Effector memory CD4-positive, alpha-beta T cell (primary cell): ENCODE measurements at regions not wholly inside any gene's neighbourhood (a gene's known extent, or its start where the extent isn't known, plus 50 kb on each side); places are given as distances from the start of the nearest gene placed in this dataset.

Experiments used
- DNase-seq, 3 donors: peaks; one replicate each; pipeline ENCODE4 v3.0.0-alpha.2; 2020
- H3K27ac ChIP-seq: 2 replicates; pipeline ENCODE4 v1.7.0; 2013; ENCODE audit warnings: mild to moderate bottlenecking, low read length, moderate library complexity; ENCODE audit not compliant: insufficient read depth, poor library complexity, severe bottlenecking
- H3K27me3 ChIP-seq: replicated peaks from 2 replicates; pipeline ENCODE4 v1.7.0; 2013; ENCODE audit warnings: mild to moderate bottlenecking, low read length; ENCODE audit not compliant: insufficient read depth, control insufficient read depth, poor library complexity, severe bottlenecking
- H3K36me3 ChIP-seq: 2 replicates; pipeline ENCODE4 v1.7.0; 2013; ENCODE audit warnings: mild to moderate bottlenecking, low read length, moderate library complexity; ENCODE audit not compliant: control insufficient read depth, insufficient read depth
- H3K4me1 ChIP-seq: 2 replicates; pipeline ENCODE4 v1.7.0; 2013; ENCODE audit warnings: low read length, mild to moderate bottlenecking; ENCODE audit not compliant: control insufficient read depth, insufficient read depth, poor library complexity, severe bottlenecking
- H3K4me3 ChIP-seq: 2 replicates; pipeline ENCODE4 v1.7.0; 2013; ENCODE audit warnings: low read length, low read depth, mild to moderate bottlenecking; ENCODE audit not compliant: insufficient read depth, poor library complexity, severe bottlenecking
- H3K9me3 ChIP-seq: 2 replicates; pipeline ENCODE4 v1.7.0; 2013; ENCODE audit warnings: mild to moderate bottlenecking, low read length, moderate library complexity; ENCODE audit not compliant: control insufficient read depth

DNA sequence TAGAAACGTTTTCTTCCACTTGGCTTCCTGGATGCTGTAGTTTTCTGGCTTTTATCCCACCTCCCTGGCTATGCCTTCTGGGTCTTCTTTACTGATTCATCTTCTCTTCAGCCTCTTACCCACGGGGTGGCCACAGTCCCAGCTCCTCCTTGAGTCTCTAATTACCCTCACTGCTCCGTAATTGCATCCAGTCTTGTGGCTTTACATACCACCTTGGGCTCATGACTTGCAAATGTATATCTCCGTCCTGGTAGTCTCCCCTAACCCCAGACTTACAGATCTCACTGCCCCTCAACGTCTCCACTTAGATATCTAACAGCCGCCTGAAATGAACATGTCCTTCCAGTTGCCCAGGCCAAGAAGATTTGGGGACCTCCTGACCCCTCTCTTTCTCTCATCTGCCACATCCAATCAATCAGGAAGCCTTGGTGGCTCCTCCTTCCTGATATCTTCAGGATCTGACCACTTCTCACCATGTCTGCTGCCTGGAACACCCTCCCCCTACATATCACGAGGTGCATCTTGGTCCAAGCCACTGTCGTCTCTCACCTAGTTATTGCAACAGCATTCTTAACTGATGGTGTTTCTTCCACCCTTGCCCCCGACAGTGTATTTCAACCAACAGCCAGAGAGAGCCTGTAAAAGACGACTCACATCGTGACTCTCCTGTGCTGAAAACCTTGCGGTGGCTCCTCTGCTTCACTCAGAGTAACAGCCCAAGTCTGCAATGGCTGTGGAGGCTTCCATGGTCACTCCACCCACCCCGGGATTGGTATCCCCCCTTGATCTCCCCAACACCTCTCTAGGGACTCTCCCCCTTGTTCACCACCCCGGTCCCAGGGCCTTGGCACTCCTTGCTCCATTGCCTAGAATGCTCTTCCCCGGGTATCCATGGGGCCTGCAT lies 219.0 kb upstream of the POU3F1 start:
- Histone ChIP-seq H3K27me3 (no peaks in the 10 kb centered on the region), H3K36me3 (no peaks in the 10 kb centered on the region), H3K27ac (no peak overlapping the region), H3K4me1 (no peaks in the 10 kb centered on the region), H3K9me3 (no peaks in the 10 kb centered on the region), H3K4me3 (no peak overlapping the region)
- DNase-seq = no peak

DNA sequence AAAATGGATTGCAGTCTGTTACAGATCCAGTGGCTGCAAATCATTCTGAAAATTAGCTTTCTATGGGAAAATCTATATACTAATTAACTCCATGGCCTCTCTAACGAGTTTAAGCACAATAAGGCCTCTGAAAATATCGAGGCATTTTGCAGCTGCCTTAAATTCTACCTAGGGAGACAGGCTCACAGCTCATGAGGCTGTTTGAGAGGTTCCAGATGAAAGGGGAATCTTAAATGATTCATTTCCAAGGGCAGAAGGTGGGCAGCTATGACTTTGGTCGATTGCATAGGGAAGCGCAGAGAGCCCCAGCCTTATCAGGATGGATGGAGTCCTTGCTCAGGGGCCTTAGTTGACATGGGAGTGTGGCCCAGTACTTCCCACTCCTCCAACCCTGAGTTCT lies 216.8 kb upstream of the POU3F1 start:
- no peaks in the 10 kb centered on the region for H3K36me3 ChIP-seq
- no peaks in the 10 kb centered on the region for H3K9me3 ChIP-seq
- no peaks in the 10 kb centered on the region for H3K27me3 ChIP-seq
- DNase-seq = no peak
- no peak overlapping the region for H3K27ac ChIP-seq
- no peak overlapping the region for H3K4me3 ChIP-seq
- no peaks in the 10 kb centered on the region for H3K4me1 ChIP-seq

- no peak overlapping the region for H3K4me3 ChIP-seq
- H3K9me3 ChIP-seq = no peaks in the 10 kb centered on the region
- no peaks in the 10 kb centered on the region for H3K27me3 ChIP-seq
- H3K4me1 ChIP-seq = no peaks in the 10 kb centered on the region
- DNase-seq = no peak
- no peaks in the 10 kb centered on the region for H3K36me3 ChIP-seq
- H3K27ac ChIP-seq = no peak overlapping the region
Measured at GRCh38 chr1:38261574-38261973, 215.0 kb upstream of the POU3F1 start.

DNA sequence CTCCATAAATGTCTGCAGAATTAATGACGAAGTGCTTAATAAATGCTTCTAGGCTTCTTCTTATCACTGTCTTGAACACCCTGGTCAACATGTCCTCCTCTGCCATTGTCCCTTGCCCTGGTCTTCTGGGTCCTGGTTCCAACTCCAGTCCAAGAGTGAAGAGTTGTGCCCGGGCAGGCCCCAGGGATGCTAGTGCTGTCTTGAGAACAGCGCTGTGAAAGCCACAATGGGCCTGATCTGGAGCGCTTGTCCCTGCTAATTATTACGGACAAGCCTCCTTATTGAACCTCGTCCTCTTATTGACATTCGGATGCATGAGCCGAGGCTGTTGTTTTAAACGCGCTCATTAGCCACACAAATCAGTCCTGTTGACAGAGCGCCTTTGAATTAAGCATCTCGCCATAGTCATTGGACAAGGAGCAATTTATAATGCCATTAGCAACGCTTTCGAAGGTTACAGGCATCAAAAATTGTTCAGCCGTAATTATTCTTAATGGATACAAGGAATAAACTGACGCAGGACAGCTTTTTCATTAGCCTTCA lies 211.6 kb upstream of the POU3F1 start:
- no peaks in the 10 kb centered on the region for H3K27me3 ChIP-seq
- DNase-seq = no peak
- no peak overlapping the region for H3K27ac ChIP-seq
- no peaks in the 10 kb centered on the region for H3K36me3 ChIP-seq
- no peaks in the 10 kb centered on the region for H3K9me3 ChIP-seq
- no peak overlapping the region for H3K4me3 ChIP-seq
- no peaks in the 10 kb centered on the region for H3K4me1 ChIP-seq

- Histone ChIP-seq H3K36me3 (no peaks in the 10 kb centered on the region), H3K9me3 (no peaks in the 10 kb centered on the region), H3K4me3 (no peak overlapping the region), H3K4me1 (no peaks in the 10 kb centered on the region), H3K27me3 (no peaks in the 10 kb centered on the region), H3K27ac (no peak overlapping the region)
- no peak for DNase-seq
Measured at GRCh38 chr1:38257374-38257773, 210.8 kb upstream of the POU3F1 start.

DNA sequence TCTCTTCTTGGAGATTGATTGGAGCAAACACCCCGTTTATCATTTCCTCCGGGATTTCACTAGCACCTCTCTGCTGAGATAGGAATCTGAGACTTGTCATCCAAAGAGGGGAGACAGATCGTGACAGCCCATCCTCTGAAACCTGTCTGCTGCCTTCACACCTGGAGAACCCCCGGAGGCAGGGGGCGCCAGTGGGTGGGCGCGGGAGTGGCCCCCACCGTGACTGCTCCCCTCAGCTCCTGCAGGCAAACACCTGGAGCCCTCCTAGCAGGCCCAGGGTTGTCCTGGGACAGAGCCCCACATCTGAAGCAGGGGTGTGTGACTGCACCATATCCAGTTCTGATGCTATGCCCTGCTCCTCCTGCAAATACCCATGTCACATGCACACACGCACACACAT lies 209.5 kb upstream of the POU3F1 start:
- Histone ChIP-seq H3K4me1 (no peaks in the 10 kb centered on the region), H3K36me3 (no peaks in the 10 kb centered on the region), H3K9me3 (no peaks in the 10 kb centered on the region), H3K4me3 (no peak overlapping the region), H3K27ac (no peak overlapping the region), H3K27me3 (no peaks in the 10 kb centered on the region)
- DNase-seq = no peak

DNA sequence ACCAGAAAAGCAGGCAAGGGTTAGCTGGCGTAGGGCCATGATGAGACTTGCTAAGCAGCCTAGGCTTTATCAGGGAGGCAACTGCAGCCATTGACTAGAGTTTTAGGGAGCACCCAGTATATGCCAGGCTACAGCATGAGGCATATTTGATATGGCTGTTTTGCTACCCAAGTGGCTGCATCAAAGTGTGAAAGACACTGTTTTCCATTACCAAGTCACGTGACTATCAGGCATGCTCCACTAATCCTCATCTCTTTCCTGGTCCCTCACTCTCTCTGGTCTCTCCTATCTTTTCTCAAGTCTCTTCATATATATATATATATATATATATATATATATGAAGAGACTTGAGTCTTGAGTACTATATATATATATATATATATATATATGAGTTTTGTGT lies 206.7 kb upstream of the POU3F1 start:
- Histone ChIP-seq H3K9me3 (no peaks in the 10 kb centered on the region), H3K27ac (no peak overlapping the region), H3K36me3 (no peaks in the 10 kb centered on the region), H3K4me1 (no peaks in the 10 kb centered on the region), H3K27me3 (peaks cover 4% of the 10 kb centered on the region), H3K4me3 (no peak overlapping the region)
- DNase-seq = no peak

- Histone ChIP-seq H3K36me3 (no peaks in the 10 kb centered on the region), H3K4me3 (no peak overlapping the region), H3K27me3 (peaks cover 4% of the 10 kb centered on the region), H3K27ac (no peak overlapping the region), H3K4me1 (no peaks in the 10 kb centered on the region), H3K9me3 (no peaks in the 10 kb centered on the region)
- no peak for DNase-seq
Measured at GRCh38 chr1:38250356-38250755, 203.8 kb upstream of the POU3F1 start.

- DNase-seq = no peak
- Histone ChIP-seq H3K4me1 (no peaks in the 10 kb centered on the region), H3K27me3 (peaks cover 4% of the 10 kb centered on the region), H3K4me3 (no peak overlapping the region), H3K27ac (no peak overlapping the region), H3K9me3 (no peaks in the 10 kb centered on the region), H3K36me3 (no peaks in the 10 kb centered on the region)
Measured at GRCh38 chr1:38249001-38249400, 202.4 kb upstream of the POU3F1 start.
